Stimulated activated naive CD8-positive, alpha-beta T cell treated with anti-CD3 and anti-CD28 coated beads, Interleukin-15, amount 100 ng/mL, for 72 hours (primary cell): ENCODE measurements at regions not wholly inside any gene's neighbourhood (a gene's known extent, or its start where the extent isn't known, plus 50 kb on each side); places are given as distances from the start of the nearest gene placed in this dataset.

Experiments
- ATAC-seq: fragments of 150-1000 bp; cut with Tn5 transposase; 2 replicates; pipeline ENCODE4 v1.10.0; 2021; ENCODE audit warnings: mild to moderate bottlenecking, moderate library complexity
- DNase-seq, 2 donors: peaks; one replicate each; pipeline ENCODE4 v3.0.0; 2021 to 2022
- H3K27ac Mint-ChIP-seq, 2 donors: one replicate each; pipeline ENCODE4 v1.8.0; 2022; ENCODE audit warnings: mild to moderate bottlenecking in 2 of 2, mixed read lengths in 2 of 2, moderate library complexity in 2 of 2
- H3K27me3 Mint-ChIP-seq: one replicate; pipeline ENCODE4 v1.8.0; 2022; ENCODE audit warnings: mixed read lengths
- H3K4me1 Mint-ChIP-seq: one replicate; pipeline ENCODE4 v1.8.0; 2022; ENCODE audit warnings: mild to moderate bottlenecking, mixed read lengths
- H3K4me3 Mint-ChIP-seq, 2 donors: one replicate each; pipeline ENCODE4 v1.8.0; 2022; ENCODE audit warnings: mild to moderate bottlenecking in 2 of 2, mixed read lengths in 2 of 2, moderate library complexity in 1 of 2
- H3K9me3 Mint-ChIP-seq, 2 donors: one replicate each; pipeline ENCODE4 v1.8.0; 2022; ENCODE audit warnings: mixed read lengths in 2 of 2

- H3K9me3 Mint-ChIP-seq: no peaks in the 10 kb centered on the region
- no peak for DNase-seq
- no peak for ATAC-seq
- no peak overlapping the region for H3K27ac Mint-ChIP-seq
- H3K4me3 Mint-ChIP-seq: no peak overlapping the region
- no peaks in the 10 kb centered on the region for H3K4me1 Mint-ChIP-seq
- no peaks in the 10 kb centered on the region for H3K27me3 Mint-ChIP-seq
These were observed 199.8 kb upstream of the RGMA start for GRCh38 chr15:93288728-93289294.

GRCh38 chr15:93286446-93286845 lies 197.4 kb upstream of the RGMA start:
- Mint-ChIP-seq H3K27ac (no peak overlapping the region), H3K9me3 (peaks cover 0 to 6% of the 10 kb centered on the region in 2 donors), H3K4me3 (no peak overlapping the region), H3K27me3 (peaks cover 5% of the 10 kb centered on the region), H3K4me1 (no peaks in the 10 kb centered on the region)
- ATAC-seq: no peak
- no peak for DNase-seq

GRCh38 chr15:93283854-93284253 lies 194.8 kb upstream of the RGMA start:
- Mint-ChIP-seq H3K27me3 (peaks cover 5% of the 10 kb centered on the region), H3K4me3 (no peak overlapping the region), H3K27ac (no peak overlapping the region), H3K9me3 (peaks cover 0 to 6% of the 10 kb centered on the region in 2 donors), H3K4me1 (no peaks in the 10 kb centered on the region)
- no peak for ATAC-seq
- no peak for DNase-seq

- no peak for ATAC-seq
- Mint-ChIP-seq H3K27ac (no peak overlapping the region), H3K27me3 (peaks cover 5% of the 10 kb centered on the region), H3K9me3 (peaks cover 0 to 6% of the 10 kb centered on the region in 2 donors), H3K4me3 (no peak overlapping the region), H3K4me1 (no peaks in the 10 kb centered on the region)
- DNase-seq: no peak
These were observed 193.8 kb upstream of the RGMA start for GRCh38 chr15:93282808-93283207.

GRCh38 chr15:93278783-93279182 lies 189.8 kb upstream of the RGMA start:
- no peak for ATAC-seq

GRCh38 chr15:93278006-93278405 lies 189.0 kb upstream of the RGMA start:
- no peaks in the 10 kb centered on the region for H3K4me1 Mint-ChIP-seq
- no peak overlapping the region for H3K27ac Mint-ChIP-seq
- H3K9me3 Mint-ChIP-seq: peaks cover 0 to 8% of the 10 kb centered on the region in 2 donors
- peaks cover under 1% of the 10 kb centered on the region for H3K27me3 Mint-ChIP-seq
- H3K4me3 Mint-ChIP-seq: no peak overlapping the region
- DNase-seq: no peak
- ATAC-seq: no peak

More at GRCh38 chr15:93278783-93279182, 189.8 kb upstream of the RGMA start:
- H3K27ac Mint-ChIP-seq: no peak overlapping the region
- no peak overlapping the region for H3K4me3 Mint-ChIP-seq
- H3K27me3 Mint-ChIP-seq: peaks cover 5% of the 10 kb centered on the region
- DNase-seq: no peak
- peaks cover 0 to 6% of the 10 kb centered on the region in 2 donors for H3K9me3 Mint-ChIP-seq
- H3K4me1 Mint-ChIP-seq: no peaks in the 10 kb centered on the region

- Mint-ChIP-seq H3K27ac (no peak overlapping the region), H3K4me3 (no peak overlapping the region), H3K27me3 (no peaks in the 10 kb centered on the region), H3K9me3 (peaks cover 0 to 33% of the 10 kb centered on the region in 2 donors), H3K4me1 (no peaks in the 10 kb centered on the region)
- DNase-seq (no peak), ATAC-seq (no peak)
These were observed 185.2 kb upstream of the RGMA start for GRCh38 chr15:93274257-93274656.

- no peak overlapping the region for H3K4me3 Mint-ChIP-seq
- no peaks in the 10 kb centered on the region for H3K4me1 Mint-ChIP-seq
- no peak for DNase-seq
- H3K9me3 Mint-ChIP-seq: peaks cover 0 to 40% of the 10 kb centered on the region in 2 donors
- H3K27me3 Mint-ChIP-seq: no peaks in the 10 kb centered on the region
- ATAC-seq: no peak
- no peak overlapping the region for H3K27ac Mint-ChIP-seq
These were observed 182.9 kb upstream of the RGMA start for GRCh38 chr15:93271871-93272270.

GRCh38 chr15:93270937-93271467 lies 182.0 kb upstream of the RGMA start:
- Mint-ChIP-seq H3K4me3 (no peak overlapping the region), H3K27me3 (no peaks in the 10 kb centered on the region), H3K9me3 (peaks cover 0 to 40% of the 10 kb centered on the region in 2 donors), H3K27ac (no peak overlapping the region), H3K4me1 (no peaks in the 10 kb centered on the region)
- DNase-seq: no peak
- no peak for ATAC-seq

GRCh38 chr15:93268066-93268465 lies 179.1 kb upstream of the RGMA start:
- Mint-ChIP-seq H3K27me3 (no peaks in the 10 kb centered on the region), H3K27ac (no peak overlapping the region), H3K9me3 (peaks cover 0 to 33% of the 10 kb centered on the region in 2 donors), H3K4me3 (no peak overlapping the region), H3K4me1 (no peaks in the 10 kb centered on the region)
- DNase-seq: no peak
- ATAC-seq: no peak

- Mint-ChIP-seq H3K27ac (no peak overlapping the region), H3K4me3 (no peak overlapping the region), H3K9me3 (peaks cover 0 to 22% of the 10 kb centered on the region in 2 donors), H3K27me3 (no peaks in the 10 kb centered on the region), H3K4me1 (no peaks in the 10 kb centered on the region)
- DNase-seq (no peak), ATAC-seq (no peak)
These were observed 177.3 kb upstream of the RGMA start for GRCh38 chr15:93266291-93266690.

- H3K4me3 Mint-ChIP-seq: no peak overlapping the region
- H3K4me1 Mint-ChIP-seq: no peaks in the 10 kb centered on the region
- DNase-seq (no peak), ATAC-seq (no peak)
- no peaks in the 10 kb centered on the region for H3K27me3 Mint-ChIP-seq
- H3K27ac Mint-ChIP-seq: no peak overlapping the region
- peaks cover 0 to 14% of the 10 kb centered on the region in 2 donors for H3K9me3 Mint-ChIP-seq
These were observed 176.1 kb upstream of the RGMA start for GRCh38 chr15:93265111-93265556.

- H3K27ac Mint-ChIP-seq: no peak overlapping the region
- no peak overlapping the region for H3K4me3 Mint-ChIP-seq
- no peaks in the 10 kb centered on the region for H3K9me3 Mint-ChIP-seq
These were observed 172.8 kb upstream of the RGMA start for GRCh38 chr15:93261845-93262244.

GRCh38 chr15:93257920-93258319 lies 168.9 kb upstream of the RGMA start:
- H3K4me3 Mint-ChIP-seq: no peak overlapping the region
- no peaks in the 10 kb centered on the region for H3K9me3 Mint-ChIP-seq
- no peak for DNase-seq
- H3K27ac Mint-ChIP-seq: no peak overlapping the region
- H3K27me3 Mint-ChIP-seq: no peaks in the 10 kb centered on the region
- ATAC-seq: no peak
- H3K4me1 Mint-ChIP-seq: no peaks in the 10 kb centered on the region

More at GRCh38 chr15:93261845-93262244, 172.8 kb upstream of the RGMA start:
- no peak for ATAC-seq
- H3K27me3 Mint-ChIP-seq: no peaks in the 10 kb centered on the region
- DNase-seq: no peak
- no peaks in the 10 kb centered on the region for H3K4me1 Mint-ChIP-seq

GRCh38 chr15:93253681-93254080 lies 164.7 kb upstream of the RGMA start:
- no peaks in the 10 kb centered on the region for H3K9me3 Mint-ChIP-seq
- no peak overlapping the region for H3K4me3 Mint-ChIP-seq
- no peak for DNase-seq
- no peaks in the 10 kb centered on the region for H3K4me1 Mint-ChIP-seq
- no peak overlapping the region for H3K27ac Mint-ChIP-seq
- ATAC-seq: no peak
- no peaks in the 10 kb centered on the region for H3K27me3 Mint-ChIP-seq

- H3K9me3 Mint-ChIP-seq: no peaks in the 10 kb centered on the region
- no peaks in the 10 kb centered on the region for H3K4me1 Mint-ChIP-seq
- no peak overlapping the region for H3K27ac Mint-ChIP-seq
- ATAC-seq (no peak), DNase-seq (no peak)
- H3K27me3 Mint-ChIP-seq: no peaks in the 10 kb centered on the region
- no peak overlapping the region for H3K4me3 Mint-ChIP-seq
These were observed 163.8 kb upstream of the RGMA start for GRCh38 chr15:93252780-93253179.

- no peak for DNase-seq
- Mint-ChIP-seq H3K27me3 (no peaks in the 10 kb centered on the region), H3K4me1 (no peaks in the 10 kb centered on the region), H3K4me3 (no peak overlapping the region), H3K9me3 (no peaks in the 10 kb centered on the region), H3K27ac (no peak overlapping the region)
- no peak for ATAC-seq
These were observed 161.9 kb upstream of the RGMA start for GRCh38 chr15:93250950-93251349.
